Activated CD4-positive, alpha-beta T cell treated with anti-CD3 and anti-CD28 coated beads for 24 hours (primary cell): ENCODE measurements at regions not wholly inside any gene's neighbourhood (a gene's known extent, or its start where the extent isn't known, plus 50 kb on each side); places are given as distances from the start of the nearest gene placed in this dataset.

Experiments
- DNase-seq, 2 donors: peaks; one replicate each; pipeline ENCODE4 v3.0.0-alpha.2; 2020; ENCODE audit warnings: low read depth in 2 of 2

- no peak for DNase-seq
Observed at GRCh38 chr2:8631465-8632005, 50.3 kb upstream of the ID2 start.
